Frontal cortex (tissue), 3 donors: ENCODE measurements at regions not wholly inside any gene's neighbourhood (a gene's known extent, or its start where the extent isn't known, plus 50 kb on each side); places are given as distances from the start of the nearest gene placed in this dataset.
"Not testable (repeated sequence)": the region's sequence is repeated elsewhere in the genome, so short reads cannot be mapped to it uniquely, and the experiment has no call there.

ENCODE experiments used
- DNase-seq, 2 donors: peaks; one replicate each; pipeline ENCODE4 v3.0.0; 2012; ENCODE audit warnings: low spot score in 2 of 2
- FAIRE-seq: peaks from 2 replicates; lab custom pipeline; 2012; peaks lifted over from hg19 to GRCh38; lab: Jason Lieb, UNC
- donor health status: control.
- donor health status: control.
- donor health status: control.

- no peak for FAIRE-seq
- DNase-seq: no peak
Measured at GRCh38 chr12:74021937-74022336, 515.7 kb upstream of the ATXN7L3B start.

GRCh38 chr12:74031045-74031444, 506.6 kb upstream of the ATXN7L3B start:
- FAIRE-seq (no peak), DNase-seq (no peak)

GRCh38 chr12:74033531-74033930, 504.1 kb upstream of the ATXN7L3B start:
- no peak for DNase-seq
- no peak for FAIRE-seq

- not testable (repeated sequence) for DNase-seq, FAIRE-seq
Measured at GRCh38 chr12:74039138-74039537, 498.5 kb upstream of the ATXN7L3B start.

GRCh38 chr12:74043343-74043742, 494.3 kb upstream of the ATXN7L3B start:
- FAIRE-seq: no peak

GRCh38 chr12:74049348-74049747, 488.3 kb upstream of the ATXN7L3B start:
- DNase-seq (no peak), FAIRE-seq (no peak)

More at GRCh38 chr12:74043343-74043742, 494.3 kb upstream of the ATXN7L3B start:
- no peak for DNase-seq

- no peak for FAIRE-seq
Measured at GRCh38 chr12:74051848-74052247, 485.8 kb upstream of the ATXN7L3B start.

GRCh38 chr12:74066476-74066875, 471.2 kb upstream of the ATXN7L3B start:
- FAIRE-seq: no peak
- DNase-seq: no peak

More at GRCh38 chr12:74051848-74052247, 485.8 kb upstream of the ATXN7L3B start:
- no peak for DNase-seq

- no peak for FAIRE-seq
- DNase-seq: no peak
Measured at GRCh38 chr12:74071182-74071581, 466.5 kb upstream of the ATXN7L3B start.

- FAIRE-seq: no peak
- DNase-seq: no peak
Measured at GRCh38 chr12:74076918-74077317, 460.7 kb upstream of the ATXN7L3B start.

GRCh38 chr12:74105434-74105833, 432.2 kb upstream of the ATXN7L3B start:
- DNase-seq (no peak), FAIRE-seq (no peak)

GRCh38 chr12:74108729-74109128, 428.9 kb upstream of the ATXN7L3B start:
- no peak for FAIRE-seq
- DNase-seq: no peak

- no peak for DNase-seq
- FAIRE-seq: no peak
Measured at GRCh38 chr12:74111688-74112360, 425.8 kb upstream of the ATXN7L3B start.

GRCh38 chr12:74119811-74120362, 417.7 kb upstream of the ATXN7L3B start:
- DNase-seq: peak in 1 of 2 donors; percentile 1

GRCh38 chr12:74120644-74121043, 417.0 kb upstream of the ATXN7L3B start:
- FAIRE-seq (no peak), DNase-seq (no peak)

More at GRCh38 chr12:74119811-74120362, 417.7 kb upstream of the ATXN7L3B start:
- no peak for FAIRE-seq

- FAIRE-seq (no peak), DNase-seq (no peak)
Measured at GRCh38 chr12:74129702-74130101, 407.9 kb upstream of the ATXN7L3B start.

- DNase-seq (no peak), FAIRE-seq (no peak)
Measured at GRCh38 chr12:74144396-74144795, 393.2 kb upstream of the ATXN7L3B start.

- DNase-seq (no peak), FAIRE-seq (peak; percentile 91)
Measured at GRCh38 chr12:74145328-74145727, 392.3 kb upstream of the ATXN7L3B start.

GRCh38 chr12:74148849-74149248, 388.8 kb upstream of the ATXN7L3B start:
- FAIRE-seq: no peak

GRCh38 chr12:74152370-74152769, 385.3 kb upstream of the ATXN7L3B start:
- DNase-seq (no peak), FAIRE-seq (no peak)

More at GRCh38 chr12:74148849-74149248, 388.8 kb upstream of the ATXN7L3B start:
- DNase-seq: no peak

- no peak for DNase-seq
- FAIRE-seq: no peak
Measured at GRCh38 chr12:74166096-74166495, 371.5 kb upstream of the ATXN7L3B start.

- DNase-seq (no peak), FAIRE-seq (no peak)
Measured at GRCh38 chr12:74169607-74170006, 368.0 kb upstream of the ATXN7L3B start.
